IMR-90 (cell line): ENCODE measurements at regions not wholly inside any gene's neighbourhood (a gene's known extent, or its start where the extent isn't known, plus 50 kb on each side); places are given as distances from the start of the nearest gene placed in this dataset.

ENCODE experiments used
- BHLHE40 ChIP-seq: fragments of 150-350 bp; IDR thresholded peaks from 2 replicates; pipeline ENCODE4 v1.6.1; 2016; ENCODE audit warnings: mild to moderate bottlenecking, low read depth, low read length
- CEBPB ChIP-seq: IDR thresholded peaks from 2 replicates; pipeline ENCODE4 v1.6.1; 2012; ENCODE audit warnings: low read depth, low read length, improper control_type of control experiment
- CTCF ChIP-seq: conservative IDR thresholded peaks from 2 replicates; pipeline ENCODE4 v1.5.1; 2012; ENCODE audit warnings: mild to moderate bottlenecking, low read depth, low read length, improper control_type of control experiment
- FOS ChIP-seq: fragments of 150-350 bp; IDR thresholded peaks from 2 replicates; pipeline ENCODE4 v1.6.1; 2016; ENCODE audit warnings: low read depth, low read length
- MAZ ChIP-seq: IDR thresholded peaks from 2 replicates; pipeline ENCODE4 v1.6.1; 2012; ENCODE audit warnings: low read depth, mild to moderate bottlenecking, low read length, improper control_type of control experiment, moderate library complexity, borderline replicate concordance
- NFE2L2 ChIP-seq: fragments of 150-350 bp; IDR thresholded peaks from 2 replicates; pipeline ENCODE4 v1.6.1; 2016; ENCODE audit warnings: low read depth, mild to moderate bottlenecking, low read length
- POLR2A ChIP-seq: IDR thresholded peaks from 2 replicates; pipeline ENCODE4 v1.6.1; 2012; ENCODE audit warnings: mild to moderate bottlenecking, low read depth, low read length
- RAD21 ChIP-seq: IDR thresholded peaks from 2 replicates; pipeline ENCODE4 v1.6.1; 2012; ENCODE audit warnings: low read length, improper control_type of control experiment
- RCOR1 ChIP-seq: IDR thresholded peaks from 2 replicates; pipeline ENCODE4 v1.6.1; 2012; ENCODE audit warnings: mild to moderate bottlenecking, low read length, improper control_type of control experiment; ENCODE audit not compliant: insufficient replicate concordance
- SMC3 ChIP-seq: fragments of 150-350 bp; IDR thresholded peaks from 2 replicates; pipeline ENCODE4 v1.6.1; 2016; ENCODE audit warnings: low read depth, mild to moderate bottlenecking, antibody characterized with exemption, low read length, moderate library complexity
- USF2 ChIP-seq: fragments of 150-350 bp; IDR thresholded peaks from 2 replicates; pipeline ENCODE4 v1.6.1; 2017; ENCODE audit warnings: mild to moderate bottlenecking, antibody characterized with exemption, low read length, low read depth
- TF ChIP-seq, protein P1 (sequence below): fragments of 150-350 bp; IDR thresholded peaks from 2 replicates; pipeline ENCODE4 v1.6.1; 2016; ENCODE audit warnings: low read depth, mild to moderate bottlenecking, low read length, moderate library complexity, borderline replicate concordance

- TF ChIP-seq SMC3, result no peak
- TF ChIP-seq RCOR1, result no peak
- no peak for TF ChIP-seq POLR2A
- TF ChIP-seq CTCF, result no peak
- no peak for TF ChIP-seq CEBPB
- no peak for TF ChIP-seq USF2
- TF ChIP-seq, protein P1, sequence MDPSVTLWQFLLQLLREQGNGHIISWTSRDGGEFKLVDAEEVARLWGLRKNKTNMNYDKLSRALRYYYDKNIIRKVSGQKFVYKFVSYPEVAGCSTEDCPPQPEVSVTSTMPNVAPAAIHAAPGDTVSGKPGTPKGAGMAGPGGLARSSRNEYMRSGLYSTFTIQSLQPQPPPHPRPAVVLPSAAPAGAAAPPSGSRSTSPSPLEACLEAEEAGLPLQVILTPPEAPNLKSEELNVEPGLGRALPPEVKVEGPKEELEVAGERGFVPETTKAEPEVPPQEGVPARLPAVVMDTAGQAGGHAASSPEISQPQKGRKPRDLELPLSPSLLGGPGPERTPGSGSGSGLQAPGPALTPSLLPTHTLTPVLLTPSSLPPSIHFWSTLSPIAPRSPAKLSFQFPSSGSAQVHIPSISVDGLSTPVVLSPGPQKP, result no peak
- no peak for TF ChIP-seq RAD21
- TF ChIP-seq BHLHE40, result no peak
- TF ChIP-seq FOS, result no peak
- no peak for TF ChIP-seq NFE2L2
- no peak for TF ChIP-seq MAZ
Observed at GRCh38 chr3:110734524-110734923, 337.1 kb upstream of the NECTIN3 start.
